HepG2 (cell line): ENCODE measurements at regions not wholly inside any gene's neighbourhood (a gene's known extent, or its start where the extent isn't known, plus 50 kb on each side); places are given as distances from the start of the nearest gene placed in this dataset.

Source experiments
- GATA4 ChIP-seq: sonication (generic); IDR thresholded peaks from 2 replicates; pipeline ENCODE4 v1.6.1; 2016; ENCODE audit warnings: antibody characterized with exemption, low read depth, borderline replicate concordance
- GPBP1L1 ChIP-seq: sonication (generic); formaldehyde crosslinking; IDR thresholded peaks from 2 replicates; pipeline ENCODE4 v1.5.0; 2020; ENCODE audit warnings: mild to moderate bottlenecking, missing genetic modification reagents
- HOMEZ ChIP-seq: IDR thresholded peaks from 2 replicates; pipeline ENCODE4 v1.6.1; 2016; ENCODE audit warnings: low read depth
- KAT7 ChIP-seq: IDR thresholded peaks from 2 replicates; pipeline ENCODE4 v1.6.1; 2018; ENCODE audit warnings: borderline replicate concordance, missing compliant biosample characterization
- KLF16 ChIP-seq, 2 experiments: sonication (generic) in 1 of 2; formaldehyde crosslinking in 1 of 2; IDR thresholded peaks; 2 replicates each; pipeline versions ENCODE4 v1.6.1 to v1.8.0; 2016 to 2023; ENCODE audit warnings: missing genetic modification reagents in 2 of 2, missing compliant biosample characterization in 1 of 2
- SMARCC2 ChIP-seq: fragments of 450-650 bp; IDR thresholded peaks from 2 replicates; pipeline ENCODE4 v1.6.1; 2017; ENCODE audit warnings: antibody characterized with exemption, mild to moderate bottlenecking
- ZNF343 ChIP-seq: sonication (generic); formaldehyde crosslinking; IDR thresholded peaks from 2 replicates; pipeline ENCODE4 v1.4.0; 2020; ENCODE audit warnings: mild to moderate bottlenecking, missing genetic modification reagents
- TF ChIP-seq, protein P1 (sequence below): sonication (generic); formaldehyde crosslinking; IDR thresholded peaks from 2 replicates; pipeline ENCODE4 v1.4.0; 2020; ENCODE audit warnings: missing genetic modification reagents
- TF ChIP-seq, protein P2 (sequence below): sonication (generic); formaldehyde crosslinking; IDR thresholded peaks from 2 replicates; pipeline ENCODE4 v1.8.1; 2023; ENCODE audit warnings: mild to moderate bottlenecking, missing genetic modification reagents

DNA sequence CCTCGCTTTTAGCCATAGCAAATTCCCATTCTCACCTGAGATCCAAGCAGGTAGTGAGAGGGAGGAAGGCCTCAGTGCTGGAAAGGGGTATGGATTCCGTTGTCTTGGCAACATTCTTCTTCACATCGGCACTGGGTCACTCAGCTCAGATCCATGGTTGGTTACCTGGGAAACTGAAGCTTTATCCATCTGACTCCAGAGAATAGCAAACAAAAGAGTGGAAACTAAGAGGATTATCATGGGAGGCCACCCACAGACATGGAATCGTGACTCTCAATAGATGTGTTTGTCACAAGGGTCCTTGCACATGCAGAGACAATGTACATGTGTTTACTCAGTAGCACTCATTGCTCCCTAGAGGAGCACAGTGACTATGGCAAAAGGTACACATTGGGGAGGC is 81.0 kb downstream of the MAGED4 start:
- TF ChIP-seq SMARCC2 (no peak), KAT7 (CRISPR knock-in tag) (no peak), HOMEZ (no peak), GPBP1L1 (CRISPR knock-in tag) (no peak), KLF16 (CRISPR knock-in tag; IDR thresholded peaks at IDR 0.05) (no peak), ZNF343 (CRISPR knock-in tag) (no peak), GATA4 (no peak)
- TF ChIP-seq, protein P1, sequence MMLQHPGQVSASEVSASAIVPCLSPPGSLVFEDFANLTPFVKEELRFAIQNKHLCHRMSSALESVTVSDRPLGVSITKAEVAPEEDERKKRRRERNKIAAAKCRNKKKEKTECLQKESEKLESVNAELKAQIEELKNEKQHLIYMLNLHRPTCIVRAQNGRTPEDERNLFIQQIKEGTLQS (CRISPR knock-in tag): no peak
- TF ChIP-seq, protein P2, sequence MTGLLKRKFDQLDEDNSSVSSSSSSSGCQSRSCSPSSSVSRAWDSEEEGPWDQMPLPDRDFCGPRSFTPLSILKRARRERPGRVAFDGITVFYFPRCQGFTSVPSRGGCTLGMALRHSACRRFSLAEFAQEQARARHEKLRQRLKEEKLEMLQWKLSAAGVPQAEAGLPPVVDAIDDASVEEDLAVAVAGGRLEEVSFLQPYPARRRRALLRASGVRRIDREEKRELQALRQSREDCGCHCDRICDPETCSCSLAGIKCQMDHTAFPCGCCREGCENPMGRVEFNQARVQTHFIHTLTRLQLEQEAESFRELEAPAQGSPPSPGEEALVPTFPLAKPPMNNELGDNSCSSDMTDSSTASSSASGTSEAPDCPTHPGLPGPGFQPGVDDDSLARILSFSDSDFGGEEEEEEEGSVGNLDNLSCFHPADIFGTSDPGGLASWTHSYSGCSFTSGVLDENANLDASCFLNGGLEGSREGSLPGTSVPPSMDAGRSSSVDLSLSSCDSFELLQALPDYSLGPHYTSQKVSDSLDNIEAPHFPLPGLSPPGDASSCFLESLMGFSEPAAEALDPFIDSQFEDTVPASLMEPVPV (CRISPR knock-in tag): no peak
